Neural cell (in vitro differentiated cells): ENCODE measurements at regions not wholly inside any gene's neighbourhood (a gene's known extent, or its start where the extent isn't known, plus 50 kb on each side); places are given as distances from the start of the nearest gene placed in this dataset.

Experiments used
- EP300 ChIP-seq: fragments of 450-650 bp; conservative IDR thresholded peaks from 2 replicates; pipeline ENCODE4 v1.6.1; 2014; ENCODE audit warnings: antibody characterized with exemption, mild to moderate bottlenecking, moderate library complexity; ENCODE audit not compliant: poor library complexity, severe bottlenecking
- POLR2AphosphoS5 ChIP-seq: IDR thresholded peaks from 2 replicates; pipeline ENCODE4 v1.6.1; 2012
- RAD21 ChIP-seq: fragments of 450-650 bp; conservative IDR thresholded peaks from 2 replicates; pipeline ENCODE4 v1.6.1; 2014; ENCODE audit warnings: antibody characterized with exemption, mild to moderate bottlenecking, moderate library complexity
- TAF1 ChIP-seq: IDR thresholded peaks from 2 replicates; pipeline ENCODE4 v1.6.1; 2012; ENCODE audit warnings: low read depth
- TF ChIP-seq, protein P1 (sequence below): fragments of 450-650 bp; IDR thresholded peaks from 2 replicates; pipeline ENCODE4 v1.5.1; 2014; ENCODE audit warnings: antibody characterized with exemption, mild to moderate bottlenecking, moderate library complexity; ENCODE audit not compliant: poor library complexity, severe bottlenecking
- TF ChIP-seq, protein P2 (sequence below): IDR thresholded peaks from 2 replicates; pipeline ENCODE4 v1.6.1; 2012; ENCODE audit warnings: borderline replicate concordance

DNA sequence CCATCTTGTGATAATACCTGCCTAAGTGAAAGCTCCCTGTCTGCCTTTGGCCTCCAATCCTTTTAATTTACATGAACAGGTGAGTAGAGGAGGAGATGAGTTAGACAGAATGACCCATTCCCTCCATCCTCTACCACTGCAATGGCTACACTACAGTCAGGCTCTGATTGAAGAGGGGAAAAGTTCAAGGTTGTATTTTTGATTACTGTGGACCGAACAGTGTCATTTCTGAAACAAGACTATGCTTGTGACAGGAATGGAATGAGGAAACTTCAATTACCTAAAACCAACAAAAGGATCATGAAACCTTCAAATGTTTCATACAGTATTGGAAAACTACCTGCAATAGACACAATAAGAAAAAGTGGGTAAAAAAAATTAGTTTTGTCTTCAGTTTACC is 85.5 kb upstream of the GBE1 start:
- TF ChIP-seq, protein P1, sequence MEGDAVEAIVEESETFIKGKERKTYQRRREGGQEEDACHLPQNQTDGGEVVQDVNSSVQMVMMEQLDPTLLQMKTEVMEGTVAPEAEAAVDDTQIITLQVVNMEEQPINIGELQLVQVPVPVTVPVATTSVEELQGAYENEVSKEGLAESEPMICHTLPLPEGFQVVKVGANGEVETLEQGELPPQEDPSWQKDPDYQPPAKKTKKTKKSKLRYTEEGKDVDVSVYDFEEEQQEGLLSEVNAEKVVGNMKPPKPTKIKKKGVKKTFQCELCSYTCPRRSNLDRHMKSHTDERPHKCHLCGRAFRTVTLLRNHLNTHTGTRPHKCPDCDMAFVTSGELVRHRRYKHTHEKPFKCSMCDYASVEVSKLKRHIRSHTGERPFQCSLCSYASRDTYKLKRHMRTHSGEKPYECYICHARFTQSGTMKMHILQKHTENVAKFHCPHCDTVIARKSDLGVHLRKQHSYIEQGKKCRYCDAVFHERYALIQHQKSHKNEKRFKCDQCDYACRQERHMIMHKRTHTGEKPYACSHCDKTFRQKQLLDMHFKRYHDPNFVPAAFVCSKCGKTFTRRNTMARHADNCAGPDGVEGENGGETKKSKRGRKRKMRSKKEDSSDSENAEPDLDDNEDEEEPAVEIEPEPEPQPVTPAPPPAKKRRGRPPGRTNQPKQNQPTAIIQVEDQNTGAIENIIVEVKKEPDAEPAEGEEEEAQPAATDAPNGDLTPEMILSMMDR: no peak
- TF ChIP-seq, protein P2, sequence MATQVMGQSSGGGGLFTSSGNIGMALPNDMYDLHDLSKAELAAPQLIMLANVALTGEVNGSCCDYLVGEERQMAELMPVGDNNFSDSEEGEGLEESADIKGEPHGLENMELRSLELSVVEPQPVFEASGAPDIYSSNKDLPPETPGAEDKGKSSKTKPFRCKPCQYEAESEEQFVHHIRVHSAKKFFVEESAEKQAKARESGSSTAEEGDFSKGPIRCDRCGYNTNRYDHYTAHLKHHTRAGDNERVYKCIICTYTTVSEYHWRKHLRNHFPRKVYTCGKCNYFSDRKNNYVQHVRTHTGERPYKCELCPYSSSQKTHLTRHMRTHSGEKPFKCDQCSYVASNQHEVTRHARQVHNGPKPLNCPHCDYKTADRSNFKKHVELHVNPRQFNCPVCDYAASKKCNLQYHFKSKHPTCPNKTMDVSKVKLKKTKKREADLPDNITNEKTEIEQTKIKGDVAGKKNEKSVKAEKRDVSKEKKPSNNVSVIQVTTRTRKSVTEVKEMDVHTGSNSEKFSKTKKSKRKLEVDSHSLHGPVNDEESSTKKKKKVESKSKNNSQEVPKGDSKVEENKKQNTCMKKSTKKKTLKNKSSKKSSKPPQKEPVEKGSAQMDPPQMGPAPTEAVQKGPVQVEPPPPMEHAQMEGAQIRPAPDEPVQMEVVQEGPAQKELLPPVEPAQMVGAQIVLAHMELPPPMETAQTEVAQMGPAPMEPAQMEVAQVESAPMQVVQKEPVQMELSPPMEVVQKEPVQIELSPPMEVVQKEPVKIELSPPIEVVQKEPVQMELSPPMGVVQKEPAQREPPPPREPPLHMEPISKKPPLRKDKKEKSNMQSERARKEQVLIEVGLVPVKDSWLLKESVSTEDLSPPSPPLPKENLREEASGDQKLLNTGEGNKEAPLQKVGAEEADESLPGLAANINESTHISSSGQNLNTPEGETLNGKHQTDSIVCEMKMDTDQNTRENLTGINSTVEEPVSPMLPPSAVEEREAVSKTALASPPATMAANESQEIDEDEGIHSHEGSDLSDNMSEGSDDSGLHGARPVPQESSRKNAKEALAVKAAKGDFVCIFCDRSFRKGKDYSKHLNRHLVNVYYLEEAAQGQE: no peak
- TF ChIP-seq EP300 (no peak), RAD21 (no peak), POLR2AphosphoS5 (no peak), TAF1 (no peak)
